ENCODE measurements at regions not wholly inside any gene's neighbourhood (a gene's known extent, or its start where the extent isn't known, plus 50 kb on each side); places are given as distances from the start of the nearest gene placed in this dataset.

- no peak overlapping the region for H3K4me3 ChIP-seq (ENCODE audit: control insufficient read depth, low read depth, low read length)
- TF ChIP-seq, protein P1, sequence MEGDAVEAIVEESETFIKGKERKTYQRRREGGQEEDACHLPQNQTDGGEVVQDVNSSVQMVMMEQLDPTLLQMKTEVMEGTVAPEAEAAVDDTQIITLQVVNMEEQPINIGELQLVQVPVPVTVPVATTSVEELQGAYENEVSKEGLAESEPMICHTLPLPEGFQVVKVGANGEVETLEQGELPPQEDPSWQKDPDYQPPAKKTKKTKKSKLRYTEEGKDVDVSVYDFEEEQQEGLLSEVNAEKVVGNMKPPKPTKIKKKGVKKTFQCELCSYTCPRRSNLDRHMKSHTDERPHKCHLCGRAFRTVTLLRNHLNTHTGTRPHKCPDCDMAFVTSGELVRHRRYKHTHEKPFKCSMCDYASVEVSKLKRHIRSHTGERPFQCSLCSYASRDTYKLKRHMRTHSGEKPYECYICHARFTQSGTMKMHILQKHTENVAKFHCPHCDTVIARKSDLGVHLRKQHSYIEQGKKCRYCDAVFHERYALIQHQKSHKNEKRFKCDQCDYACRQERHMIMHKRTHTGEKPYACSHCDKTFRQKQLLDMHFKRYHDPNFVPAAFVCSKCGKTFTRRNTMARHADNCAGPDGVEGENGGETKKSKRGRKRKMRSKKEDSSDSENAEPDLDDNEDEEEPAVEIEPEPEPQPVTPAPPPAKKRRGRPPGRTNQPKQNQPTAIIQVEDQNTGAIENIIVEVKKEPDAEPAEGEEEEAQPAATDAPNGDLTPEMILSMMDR (IDR thresholded peaks at IDR 0.05; ENCODE audit: control insufficient read depth, insufficient read depth, low read depth, low read length, missing control alignments), result no peak
- DNase-seq (ENCODE audit: low read depth), result no peak
Observed at GRCh38 chr11:27875831-27876775, 175.8 kb upstream of the BDNF start.

DNA sequence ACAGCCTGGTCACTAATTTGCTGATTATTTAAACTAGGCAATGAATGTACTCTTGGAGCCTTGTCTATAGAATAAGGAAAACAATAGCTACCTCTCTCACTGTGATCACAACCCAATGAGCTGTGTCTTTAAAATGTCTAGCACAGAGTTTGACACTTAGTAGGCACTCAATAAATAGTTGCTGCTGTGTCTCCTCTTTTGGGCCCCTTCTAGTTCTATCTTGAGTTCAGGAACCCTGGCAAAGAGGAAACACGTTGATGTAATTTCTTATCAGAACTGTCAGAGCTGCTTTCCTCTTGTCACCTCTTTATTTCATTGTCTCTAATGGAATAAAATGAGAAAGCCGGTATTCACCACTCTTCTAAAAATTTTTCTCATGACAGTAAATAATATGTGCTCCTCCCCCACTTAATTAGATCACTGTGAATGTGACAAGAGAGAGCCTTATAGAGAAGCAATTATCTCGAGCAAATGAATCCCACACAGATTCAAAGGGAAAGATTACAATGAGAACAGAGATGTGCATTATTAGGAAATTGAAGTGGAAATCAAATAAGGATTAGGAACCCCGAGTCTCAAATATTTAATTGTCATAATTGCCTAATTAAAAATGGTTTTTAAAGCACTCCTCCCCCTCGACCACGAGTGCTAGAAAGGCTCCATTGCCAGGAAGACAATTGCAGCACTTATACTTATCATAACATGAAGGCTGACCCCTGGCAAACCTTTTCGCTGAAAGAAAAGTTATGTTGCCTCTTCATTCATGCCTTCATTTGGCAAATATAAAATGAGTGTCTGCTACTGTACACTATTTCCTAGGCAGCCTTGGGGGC is 175.0 kb upstream of the BDNF start:
- TF ChIP-seq, protein P1 (IDR thresholded peaks at IDR 0.05; ENCODE audit: control insufficient read depth, insufficient read depth, low read depth, low read length, missing control alignments), result no peak
- DNase-seq (ENCODE audit: low read depth), result no peak
- no peak overlapping the region for H3K4me3 ChIP-seq (ENCODE audit: control insufficient read depth, low read depth, low read length)

DNA sequence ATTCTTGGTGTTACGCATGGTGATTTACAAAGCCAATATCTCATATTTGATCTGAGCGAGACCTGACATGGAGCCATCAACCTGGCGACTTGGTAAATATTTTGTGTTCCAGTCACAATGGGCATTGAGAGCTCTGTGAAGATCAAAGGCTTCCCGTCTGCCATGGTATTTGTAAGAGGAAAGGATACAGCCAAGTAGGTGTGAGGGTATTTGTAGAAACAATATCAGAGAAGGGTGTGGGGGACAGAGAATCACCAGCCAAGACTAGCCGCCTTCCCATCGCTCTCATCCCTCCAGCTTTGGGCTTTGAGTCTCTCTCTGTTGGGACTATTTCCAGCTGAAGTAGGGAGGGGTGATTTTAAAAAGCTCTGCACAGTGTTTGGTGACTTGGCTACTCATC is 173.4 kb upstream of the BDNF start:
- no peak for DNase-seq (ENCODE audit: low read depth)
- TF ChIP-seq, protein P1 (IDR thresholded peaks at IDR 0.05; ENCODE audit: control insufficient read depth, insufficient read depth, low read depth, low read length, missing control alignments), result no peak
- no peak overlapping the region for H3K4me3 ChIP-seq (ENCODE audit: control insufficient read depth, low read depth, low read length)

GRCh38 chr11:27871056-27871455 is 170.8 kb upstream of the BDNF start:
- DNase-seq (ENCODE audit: low read depth), result no peak
- TF ChIP-seq, protein P1 (IDR thresholded peaks at IDR 0.05; ENCODE audit: control insufficient read depth, insufficient read depth, low read depth, low read length, missing control alignments), result no peak
- no peak overlapping the region for H3K4me3 ChIP-seq (ENCODE audit: control insufficient read depth, low read depth, low read length)

DNA sequence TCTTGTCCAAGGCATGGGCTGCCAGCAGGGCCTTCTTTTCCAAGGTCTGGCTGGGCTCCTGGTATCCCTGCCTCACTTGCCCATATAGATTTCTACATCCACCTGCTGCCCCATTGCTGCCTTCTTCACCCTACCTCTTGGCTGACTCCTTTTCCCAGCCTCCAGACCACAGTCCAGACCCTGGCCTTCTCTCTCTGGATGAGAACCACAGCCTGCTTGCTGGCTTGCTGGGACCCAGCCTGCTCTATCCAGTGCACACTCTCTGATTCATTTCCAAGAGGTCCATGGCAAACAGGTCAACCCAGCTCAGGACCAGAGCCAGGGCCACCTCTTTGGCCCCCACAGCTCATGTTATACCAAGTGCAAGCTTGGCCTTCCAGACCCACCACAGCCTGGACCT is 169.4 kb upstream of the BDNF start:
- DNase-seq (ENCODE audit: low read depth), result no peak
- TF ChIP-seq, protein P1 (IDR thresholded peaks at IDR 0.05; ENCODE audit: control insufficient read depth, insufficient read depth, low read depth, low read length, missing control alignments), result no peak
- H3K4me3 ChIP-seq (ENCODE audit: control insufficient read depth, low read depth, low read length), result no peak overlapping the region

DNA sequence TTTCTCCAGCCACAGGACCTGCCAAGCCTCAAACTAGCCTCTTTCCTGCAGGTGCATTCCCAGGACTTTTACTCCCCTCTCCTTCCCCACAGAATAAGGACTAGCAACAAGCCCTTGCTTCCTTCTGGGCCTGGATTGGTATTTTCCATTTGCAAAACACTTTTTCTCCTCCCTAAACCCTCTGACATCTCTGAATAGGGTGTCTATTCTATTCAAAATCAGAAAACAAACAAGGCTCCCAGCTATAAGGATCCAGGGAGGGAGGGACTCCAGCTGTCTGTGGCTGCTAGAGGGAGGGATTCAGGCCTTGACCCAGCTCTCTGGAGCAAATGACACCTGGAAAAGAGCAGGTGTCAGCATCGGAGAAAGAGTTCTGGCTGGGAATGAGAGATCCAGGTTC is 168.5 kb upstream of the BDNF start:
- TF ChIP-seq, protein P1 (IDR thresholded peaks at IDR 0.05; ENCODE audit: control insufficient read depth, insufficient read depth, low read depth, low read length, missing control alignments), result no peak
- H3K4me3 ChIP-seq (ENCODE audit: control insufficient read depth, low read depth, low read length), result no peak overlapping the region
- no peak for DNase-seq (ENCODE audit: low read depth)
